Naive thymus-derived CD4-positive, alpha-beta T cell (primary cell): ENCODE measurements at regions not wholly inside any gene's neighbourhood (a gene's known extent, or its start where the extent isn't known, plus 50 kb on each side); places are given as distances from the start of the nearest gene placed in this dataset.
"Not testable (repeated sequence)": the region's sequence is repeated elsewhere in the genome, so short reads cannot be mapped to it uniquely, and the experiment has no call there.

ENCODE experiments used
- ATAC-seq: fragments of 150-1000 bp; cut with Tn5 transposase; 2 replicates; pipeline ENCODE4 v1.10.0; 2021; ENCODE audit warnings: mild to moderate bottlenecking, moderate library complexity
- CTCF ChIA-PET: fragments of 350-600 bp; sonication (Branson Sonifier 250); formaldehyde crosslinking; loops from one replicate; lab custom pipeline; 2021; ENCODE audit warnings: antibody characterized with exemption; lab: Charles Lee
- POLR2A ChIA-PET: fragments of 350-600 bp; sonication (Branson Sonifier 250); formaldehyde crosslinking; loops from one replicate; lab custom pipeline; 2021; ENCODE audit warnings: antibody characterized with exemption, inconsistent platforms; lab: Charles Lee
- DNase-seq, 9 donors: peaks; one replicate each; pipeline versions ENCODE4 v3.0.0 to v3.0.0-alpha.2; 2020 to 2022; ENCODE audit warnings: mixed read lengths in 1 of 9
- H3K27ac ChIP-seq: one replicate; pipeline ENCODE4 v1.7.0; 2013; ENCODE audit warnings: mild to moderate bottlenecking, low read depth, low read length, moderate library complexity
- H3K27me3 ChIP-seq, 2 donors: one replicate each; pipeline ENCODE4 v1.7.0; 2013; ENCODE audit warnings: low read length in 2 of 2, mild to moderate bottlenecking in 2 of 2, moderate library complexity in 2 of 2; ENCODE audit not compliant: control insufficient read depth in 2 of 2, insufficient read depth in 2 of 2
- H3K36me3 ChIP-seq, 3 experiments: 1 replicate in 2 of 3; 2 replicates in 1 of 3; pipeline ENCODE4 v1.7.0; 2013; ENCODE audit warnings: low read length in 3 of 3, mild to moderate bottlenecking in 3 of 3, moderate library complexity in 1 of 3; ENCODE audit not compliant: insufficient read depth in 3 of 3, control insufficient read depth in 2 of 3
- H3K4me1 ChIP-seq, 2 donors: one replicate each; pipeline ENCODE4 v1.7.0; 2013; ENCODE audit warnings: low read length in 2 of 2, mild to moderate bottlenecking in 2 of 2, moderate library complexity in 1 of 2; ENCODE audit not compliant: control insufficient read depth in 2 of 2, insufficient read depth in 2 of 2
- H3K4me3 ChIP-seq: 2 replicates; pipeline ENCODE4 v1.7.0; 2013; ENCODE audit warnings: mild to moderate bottlenecking, low read length
- H3K9me3 ChIP-seq, 3 experiments: 1 replicate in 2 of 3; 2 replicates in 1 of 3; pipeline ENCODE4 v1.7.0; 2013; ENCODE audit warnings: low read length in 3 of 3; ENCODE audit not compliant: control insufficient read depth in 2 of 3
- H3K27ac Mint-ChIP-seq, 9 donors: one replicate each; pipeline ENCODE4 v1.8.0; 2020 to 2022; ENCODE audit warnings: mixed read lengths in 9 of 9, mild to moderate bottlenecking in 8 of 9, moderate library complexity in 5 of 9, inconsistent platforms in 2 of 9
- H3K27me3 Mint-ChIP-seq, 5 donors: one replicate each; pipeline ENCODE4 v1.8.0; 2021 to 2022; ENCODE audit warnings: mixed read lengths in 5 of 5, mild to moderate bottlenecking in 1 of 5
- H3K36me3 Mint-ChIP-seq, 5 donors: one replicate each; pipeline ENCODE4 v1.8.0; 2020 to 2022; ENCODE audit warnings: mixed read lengths in 5 of 5, mild to moderate bottlenecking in 3 of 5, inconsistent platforms in 1 of 5
- H3K4me1 Mint-ChIP-seq, 7 donors: one replicate each; pipeline ENCODE4 v1.8.0; 2020 to 2022; ENCODE audit warnings: mixed read lengths in 7 of 7, mild to moderate bottlenecking in 3 of 7, inconsistent platforms in 1 of 7
- H3K4me3 Mint-ChIP-seq, 10 donors: one replicate each; pipeline ENCODE4 v1.8.0; 2020 to 2022; ENCODE audit warnings: mild to moderate bottlenecking in 10 of 10, mixed read lengths in 10 of 10, moderate library complexity in 6 of 10, inconsistent platforms in 2 of 10
- H3K9me3 Mint-ChIP-seq, 11 donors: one replicate each; pipeline ENCODE4 v1.8.0; 2020 to 2022; ENCODE audit warnings: mixed read lengths in 11 of 11, mild to moderate bottlenecking in 4 of 11, inconsistent platforms in 1 of 11, moderate library complexity in 1 of 11
- intact Hi-C, 2 donors: fragments of 100-400 bp; cut with micrococcal nuclease; formaldehyde crosslinking; loops; one replicate each; pipeline ENCODE4 v1.15.1; 2023

DNA sequence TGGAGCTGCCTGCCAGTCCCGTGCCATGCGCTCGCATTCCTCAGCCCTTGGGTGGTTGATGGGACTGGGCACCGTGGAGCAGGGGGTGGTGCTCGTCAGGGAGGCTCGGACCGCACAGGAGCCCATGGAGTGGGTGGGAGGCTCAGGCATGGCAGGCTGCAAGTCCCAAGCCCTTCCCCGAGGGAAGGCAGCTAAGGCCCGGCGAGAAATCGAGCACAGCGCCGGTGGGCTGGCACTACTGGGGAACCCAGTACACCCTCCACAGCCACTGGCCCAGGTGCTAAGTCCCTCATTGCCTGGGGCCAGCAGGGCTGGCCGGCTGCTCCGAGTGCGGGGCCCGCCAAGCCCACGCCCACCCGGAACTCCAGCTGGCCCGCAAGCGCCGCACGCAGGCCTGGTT is 118.2 kb upstream of the TOP1 start:
- H3K36me3 Mint-ChIP-seq, DNase-seq, H3K4me1 Mint-ChIP-seq, H3K36me3 ChIP-seq, H3K27ac Mint-ChIP-seq, CTCF ChIA-PET, H3K27me3 ChIP-seq, ATAC-seq, intact Hi-C loops, H3K4me3 Mint-ChIP-seq, POLR2A ChIA-PET, H3K4me3 ChIP-seq, H3K4me1 ChIP-seq, H3K9me3 ChIP-seq, H3K27ac ChIP-seq: not testable (repeated sequence)
- Mint-ChIP-seq H3K27me3 (peaks cover 3 to 16% (median 7%) of the 10 kb centered on the region in 5 donors), H3K9me3 (peaks cover 0 to 19% (median 5%) of the 10 kb centered on the region in 11 donors)

DNA sequence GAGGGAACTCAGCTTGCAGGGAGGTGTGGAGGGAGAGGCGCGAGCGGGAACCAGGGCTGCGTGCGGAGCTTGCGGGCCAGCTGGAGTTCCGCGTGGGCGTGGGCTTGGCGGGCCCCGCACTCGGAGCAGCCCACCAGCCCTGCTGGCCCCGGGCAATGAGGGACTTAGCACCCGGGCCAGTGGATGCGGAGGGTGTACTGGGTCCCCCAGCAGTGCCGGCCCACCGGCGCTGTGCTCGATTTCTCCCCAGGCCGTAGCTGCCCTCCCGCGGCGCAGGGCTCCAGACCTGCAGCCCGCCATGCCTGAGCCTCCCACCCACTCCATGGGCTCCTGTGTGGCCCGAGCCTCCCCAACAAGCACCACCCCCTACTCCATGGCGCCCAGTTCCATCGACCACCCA is 117.5 kb upstream of the TOP1 start:
- peaks cover 0 to 14% (median 5%) of the 10 kb centered on the region in 11 donors for H3K9me3 Mint-ChIP-seq
- H3K27ac Mint-ChIP-seq, H3K27ac ChIP-seq, H3K4me1 Mint-ChIP-seq, H3K4me1 ChIP-seq, intact Hi-C loops, H3K4me3 ChIP-seq, CTCF ChIA-PET, H3K4me3 Mint-ChIP-seq, H3K36me3 Mint-ChIP-seq, DNase-seq, H3K36me3 ChIP-seq, H3K9me3 ChIP-seq, POLR2A ChIA-PET, H3K27me3 ChIP-seq, ATAC-seq: not testable (repeated sequence)
- H3K27me3 Mint-ChIP-seq = peaks cover 3 to 21% (median 7%) of the 10 kb centered on the region in 5 donors

DNA sequence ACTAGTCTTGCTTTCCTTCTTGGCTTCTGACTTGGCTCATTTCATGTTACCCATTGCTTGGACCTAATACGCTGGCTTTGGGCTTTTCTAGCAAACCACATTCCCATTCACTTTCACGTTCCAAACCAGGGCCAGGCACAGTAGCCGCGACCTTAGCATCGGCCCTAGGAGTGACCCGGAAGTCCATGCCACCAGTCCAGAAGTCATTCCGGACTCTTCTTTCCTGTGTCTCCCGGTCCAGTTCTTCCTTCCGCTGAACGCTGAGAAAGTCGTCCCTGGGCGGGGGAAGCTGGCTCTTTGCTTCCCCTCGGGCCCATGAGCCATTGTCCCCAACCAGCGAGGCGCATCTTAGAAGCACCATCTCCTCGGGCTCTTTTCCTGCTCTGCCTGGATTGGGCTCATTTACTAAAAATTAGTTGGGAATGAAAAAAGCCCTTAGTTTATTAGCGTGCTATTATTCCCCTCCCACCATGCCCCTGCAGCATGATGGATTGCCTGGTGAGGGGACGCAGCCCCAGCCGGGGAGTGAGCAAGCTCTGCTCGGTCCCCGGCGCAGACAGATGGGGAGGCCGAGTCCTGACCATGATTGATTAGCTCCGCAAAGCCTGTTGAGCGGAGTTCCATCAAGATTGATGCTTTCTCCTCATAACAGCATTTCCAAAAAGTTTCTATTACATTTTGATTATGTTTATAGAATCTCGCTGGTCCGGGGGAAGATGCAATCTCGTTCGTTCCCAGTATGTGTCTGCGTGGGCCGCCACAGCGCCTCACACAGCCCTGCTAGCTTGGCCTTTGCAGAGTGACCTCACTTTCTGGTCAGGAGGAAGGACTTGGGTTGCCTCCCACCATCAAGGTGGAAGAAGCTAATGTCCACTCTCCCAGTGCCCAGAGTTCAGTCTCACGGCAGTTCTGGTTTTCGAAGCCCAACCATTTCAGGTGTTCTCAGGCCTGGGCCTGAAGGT is 115.1 kb upstream of the TOP1 start:
- peaks cover 0 to 11% (median 3%) of the 10 kb centered on the region in 11 donors for H3K9me3 Mint-ChIP-seq
- Histone ChIP-seq H3K4me1 (no peaks in the 10 kb centered on the region), H3K36me3 (no peaks in the 10 kb centered on the region), H3K4me3 (no peak overlapping the region), H3K27ac (no peak overlapping the region), H3K9me3 (no peaks in the 10 kb centered on the region), H3K27me3 (no peaks in the 10 kb centered on the region)
- no peak for ATAC-seq
- POLR2A ChIA-PET = no interaction called here
- peaks cover 0 to 6% (median 3%) of the 10 kb centered on the region in 7 donors for H3K4me1 Mint-ChIP-seq
- H3K4me3 Mint-ChIP-seq = no peak overlapping the region
- peaks cover 0 to 5% (median 0%) of the 10 kb centered on the region in 5 donors for H3K36me3 Mint-ChIP-seq
- intact Hi-C loops = no loop called here
- CTCF ChIA-PET = no interaction called here
- DNase-seq = no peak
- H3K27ac Mint-ChIP-seq = no peak overlapping the region
- H3K27me3 Mint-ChIP-seq = peaks cover 0 to 10% (median 4%) of the 10 kb centered on the region in 5 donors

DNA sequence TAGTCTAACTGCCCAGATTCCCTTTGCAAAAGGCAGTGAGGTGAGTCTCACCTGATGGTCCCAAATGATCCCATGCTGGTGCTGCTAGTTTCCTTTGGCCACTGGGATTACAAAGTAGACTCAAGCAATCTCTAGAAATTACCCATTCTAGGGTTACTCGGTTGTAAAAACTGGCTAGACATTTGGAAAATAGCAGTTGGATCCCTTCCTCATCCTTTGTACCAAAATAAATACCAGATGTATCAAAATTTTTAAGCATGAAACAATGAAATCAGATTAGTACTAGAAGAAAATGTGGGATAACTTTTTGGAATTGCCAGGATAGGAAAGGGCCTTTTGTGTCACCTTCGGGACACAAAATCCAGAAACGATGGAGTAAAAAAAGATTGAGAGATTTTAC is 112.9 kb upstream of the TOP1 start:
- Histone ChIP-seq H3K36me3 (no peaks in the 10 kb centered on the region), H3K27ac (no peak overlapping the region), H3K9me3 (no peaks in the 10 kb centered on the region), H3K27me3 (no peaks in the 10 kb centered on the region), H3K4me3 (no peak overlapping the region), H3K4me1 (no peaks in the 10 kb centered on the region)
- ChIA-PET POLR2A (no interaction called here), CTCF (no interaction called here)
- H3K27ac Mint-ChIP-seq = peak overlapping the region in 1 of 9 donors; percentile 59
- ATAC-seq (no peak), DNase-seq (no peak)
- H3K4me1 Mint-ChIP-seq = no peaks in the 10 kb centered on the region
- H3K36me3 Mint-ChIP-seq = peaks cover 0 to 5% (median 0%) of the 10 kb centered on the region in 5 donors
- peaks cover 0 to 10% (median 4%) of the 10 kb centered on the region in 5 donors for H3K27me3 Mint-ChIP-seq
- peaks cover 0 to 7% (median 2%) of the 10 kb centered on the region in 11 donors for H3K9me3 Mint-ChIP-seq
- no peak overlapping the region for H3K4me3 Mint-ChIP-seq
- intact Hi-C loops = no loop called here

DNA sequence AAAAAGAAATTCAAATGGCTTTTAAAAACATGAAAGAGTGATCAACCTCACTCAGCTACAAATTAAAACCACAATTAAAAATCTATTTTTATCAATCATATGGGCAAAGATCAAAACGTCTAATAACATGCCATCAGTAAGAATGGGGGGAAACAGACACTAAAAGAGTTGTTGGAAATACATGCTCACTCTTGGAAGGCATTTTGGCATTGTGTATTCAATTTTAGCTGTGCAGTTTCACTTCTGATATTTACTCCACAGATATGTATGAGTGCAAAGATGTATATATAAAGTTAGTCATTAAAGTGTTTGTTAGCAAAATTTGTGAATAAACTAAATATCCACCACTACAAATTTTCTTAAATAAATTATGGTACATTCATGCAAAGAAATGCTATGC is 112.3 kb upstream of the TOP1 start:
- Mint-ChIP-seq H3K27me3 (peaks cover 0 to 10% (median 5%) of the 10 kb centered on the region in 5 donors), H3K27ac (no peak overlapping the region), H3K4me3 (no peak overlapping the region), H3K36me3 (peaks cover 0 to 5% (median 0%) of the 10 kb centered on the region in 5 donors), H3K4me1 (no peaks in the 10 kb centered on the region), H3K9me3 (peaks cover 0 to 7% (median 2%) of the 10 kb centered on the region in 11 donors)
- H3K27ac ChIP-seq = no peak overlapping the region
- H3K4me1 ChIP-seq = no peaks in the 10 kb centered on the region
- no peak overlapping the region for H3K4me3 ChIP-seq
- H3K9me3 ChIP-seq = no peaks in the 10 kb centered on the region
- H3K27me3 ChIP-seq = no peaks in the 10 kb centered on the region
- DNase-seq = no peak
- ChIA-PET CTCF (no interaction called here), POLR2A (no interaction called here)
- no peak for ATAC-seq
- intact Hi-C loops = no loop called here
- H3K36me3 ChIP-seq = no peaks in the 10 kb centered on the region

DNA sequence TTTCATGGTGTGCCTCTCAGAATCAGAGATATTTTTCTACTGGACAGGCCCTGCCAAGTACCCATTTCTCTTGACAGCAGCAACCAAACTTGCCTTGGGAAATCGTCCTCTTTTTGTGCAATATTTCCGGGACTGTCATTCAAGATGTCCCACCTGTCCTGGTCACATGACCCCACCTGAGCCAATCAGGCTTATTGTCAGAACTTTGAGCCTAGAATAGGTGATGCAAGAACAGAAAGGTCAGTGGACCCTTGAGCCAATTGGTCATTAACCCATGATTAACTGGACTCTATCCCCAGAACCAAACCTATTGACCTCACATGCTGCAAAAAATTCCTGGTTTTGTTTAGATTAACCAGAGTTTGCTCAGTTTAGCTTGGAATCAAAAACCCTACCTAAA is 108.3 kb upstream of the TOP1 start:
- Histone ChIP-seq H3K4me1 (no peaks in the 10 kb centered on the region), H3K27me3 (no peaks in the 10 kb centered on the region), H3K27ac (no peak overlapping the region), H3K36me3 (no peaks in the 10 kb centered on the region), H3K9me3 (no peaks in the 10 kb centered on the region), H3K4me3 (no peak overlapping the region)
- Mint-ChIP-seq H3K9me3 (peaks cover 0 to 4% (median 0%) of the 10 kb centered on the region in 11 donors), H3K27ac (no peak overlapping the region), H3K4me1 (no peaks in the 10 kb centered on the region), H3K36me3 (peaks cover 0 to 5% (median 0%) of the 10 kb centered on the region in 5 donors), H3K4me3 (no peak overlapping the region), H3K27me3 (peaks cover 0 to 15% (median 11%) of the 10 kb centered on the region in 5 donors)
- ChIA-PET POLR2A (no interaction called here), CTCF (no interaction called here)
- ATAC-seq (no peak), DNase-seq (no peak)
- intact Hi-C loops = no loop called here

DNA sequence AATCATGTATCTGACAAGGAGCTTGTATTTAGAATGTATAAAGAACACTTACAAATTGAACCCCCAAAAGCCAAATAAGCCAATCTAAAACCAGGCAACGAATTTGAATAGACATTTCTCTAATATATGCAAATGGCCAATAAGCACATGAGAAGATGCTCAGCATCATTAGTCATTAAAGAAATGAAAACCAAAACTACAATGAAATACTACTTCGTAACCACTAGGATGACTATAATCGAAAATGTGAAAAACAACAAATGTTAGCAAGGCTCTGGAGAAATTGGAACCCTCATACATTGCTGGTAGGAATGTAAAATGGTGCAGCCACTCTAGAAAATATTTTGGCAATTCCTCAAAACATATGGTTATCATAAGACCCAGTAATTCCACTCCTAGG is 105.8 kb upstream of the TOP1 start:
- H3K4me1 Mint-ChIP-seq = peaks cover 0 to 1% (median 0%) of the 10 kb centered on the region in 7 donors
- H3K27me3 ChIP-seq = no peaks in the 10 kb centered on the region
- H3K9me3 Mint-ChIP-seq = no peaks in the 10 kb centered on the region
- H3K27ac Mint-ChIP-seq = no peak overlapping the region
- H3K36me3 Mint-ChIP-seq = no peaks in the 10 kb centered on the region
- CTCF ChIA-PET = no interaction called here
- no peak overlapping the region for H3K27ac ChIP-seq
- no peaks in the 10 kb centered on the region for H3K4me1 ChIP-seq
- no peak overlapping the region for H3K4me3 Mint-ChIP-seq
- POLR2A ChIA-PET = no interaction called here
- intact Hi-C loops = no loop called here
- H3K9me3 ChIP-seq = no peaks in the 10 kb centered on the region
- no peak for ATAC-seq
- no peaks in the 10 kb centered on the region for H3K36me3 ChIP-seq
- H3K4me3 ChIP-seq = no peak overlapping the region
- H3K27me3 Mint-ChIP-seq = peaks cover 0 to 14% (median 9%) of the 10 kb centered on the region in 5 donors
- no peak for DNase-seq
